BE2C (cell line): ENCODE measurements at regions not wholly inside any gene's neighbourhood (a gene's known extent, or its start where the extent isn't known, plus 50 kb on each side); places are given as distances from the start of the nearest gene placed in this dataset.

ENCODE experiments used
- DNase-seq: peaks from one replicate; pipeline ENCODE4 v3.0.0-alpha.2; 2020
- H3K27me3 ChIP-seq: fragments of 250-450 bp; sonication (Bioruptor Pico); 2 replicates; pipeline ENCODE4 v1.5.1; 2020; ENCODE audit warnings: mild to moderate bottlenecking
- H3K36me3 ChIP-seq: fragments of 250-450 bp; sonication (Bioruptor Pico); 2 replicates; pipeline ENCODE4 v1.5.1; 2020; ENCODE audit warnings: mild to moderate bottlenecking
- H3K4me1 ChIP-seq: fragments of 250-450 bp; sonication (Bioruptor Pico); 2 replicates; pipeline ENCODE4 v1.5.1; 2020
- H3K4me3 ChIP-seq: 2 replicates; pipeline ENCODE4 v1.5.1; 2011; ENCODE audit warnings: low read depth, low read length
- H3K9me3 ChIP-seq: fragments of 250-450 bp; sonication (Bioruptor Pico); 2 replicates; pipeline ENCODE4 v1.5.1; 2020
- TF ChIP-seq, protein P1 (sequence below): IDR thresholded peaks from 2 replicates; pipeline ENCODE4 v1.5.1; 2012; ENCODE audit warnings: mild to moderate bottlenecking, low read depth, low read length

DNA sequence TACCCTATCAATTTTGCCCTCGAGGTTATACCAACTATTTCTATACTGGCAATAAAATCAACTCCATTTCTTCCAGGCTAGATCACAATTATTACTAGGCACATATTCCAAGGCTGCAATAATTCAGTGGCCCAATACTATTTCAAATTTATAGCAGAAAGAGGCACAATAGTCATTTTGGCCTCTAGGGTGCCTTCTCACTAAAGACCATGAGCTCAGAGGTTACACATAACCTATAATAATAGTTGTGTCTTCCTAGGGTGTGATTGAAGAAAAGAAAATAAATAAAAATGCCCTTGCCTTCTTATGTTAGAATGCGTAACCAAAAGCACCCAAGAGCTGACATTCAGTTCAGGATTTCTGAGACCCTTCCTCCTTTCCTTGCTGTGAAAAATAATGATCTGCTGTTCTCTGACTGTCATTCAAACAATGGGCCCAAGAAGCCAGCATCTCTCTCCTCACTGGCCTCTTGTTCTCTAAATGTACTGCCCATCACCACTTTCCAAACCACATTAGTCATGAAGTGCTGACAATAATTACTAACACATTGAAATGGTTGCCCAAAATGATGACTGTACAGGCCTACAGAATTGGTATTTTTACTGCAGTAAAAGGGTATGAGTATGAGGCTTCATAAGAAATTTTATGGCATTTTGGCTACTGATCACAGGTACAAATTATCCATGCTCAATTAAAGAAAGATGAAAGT lies 244.8 kb downstream of the LRRN1 start:
- no peak for DNase-seq
- TF ChIP-seq, protein P1, sequence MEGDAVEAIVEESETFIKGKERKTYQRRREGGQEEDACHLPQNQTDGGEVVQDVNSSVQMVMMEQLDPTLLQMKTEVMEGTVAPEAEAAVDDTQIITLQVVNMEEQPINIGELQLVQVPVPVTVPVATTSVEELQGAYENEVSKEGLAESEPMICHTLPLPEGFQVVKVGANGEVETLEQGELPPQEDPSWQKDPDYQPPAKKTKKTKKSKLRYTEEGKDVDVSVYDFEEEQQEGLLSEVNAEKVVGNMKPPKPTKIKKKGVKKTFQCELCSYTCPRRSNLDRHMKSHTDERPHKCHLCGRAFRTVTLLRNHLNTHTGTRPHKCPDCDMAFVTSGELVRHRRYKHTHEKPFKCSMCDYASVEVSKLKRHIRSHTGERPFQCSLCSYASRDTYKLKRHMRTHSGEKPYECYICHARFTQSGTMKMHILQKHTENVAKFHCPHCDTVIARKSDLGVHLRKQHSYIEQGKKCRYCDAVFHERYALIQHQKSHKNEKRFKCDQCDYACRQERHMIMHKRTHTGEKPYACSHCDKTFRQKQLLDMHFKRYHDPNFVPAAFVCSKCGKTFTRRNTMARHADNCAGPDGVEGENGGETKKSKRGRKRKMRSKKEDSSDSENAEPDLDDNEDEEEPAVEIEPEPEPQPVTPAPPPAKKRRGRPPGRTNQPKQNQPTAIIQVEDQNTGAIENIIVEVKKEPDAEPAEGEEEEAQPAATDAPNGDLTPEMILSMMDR, result no peak
- no peaks in the 10 kb centered on the region for H3K9me3 ChIP-seq

DNA sequence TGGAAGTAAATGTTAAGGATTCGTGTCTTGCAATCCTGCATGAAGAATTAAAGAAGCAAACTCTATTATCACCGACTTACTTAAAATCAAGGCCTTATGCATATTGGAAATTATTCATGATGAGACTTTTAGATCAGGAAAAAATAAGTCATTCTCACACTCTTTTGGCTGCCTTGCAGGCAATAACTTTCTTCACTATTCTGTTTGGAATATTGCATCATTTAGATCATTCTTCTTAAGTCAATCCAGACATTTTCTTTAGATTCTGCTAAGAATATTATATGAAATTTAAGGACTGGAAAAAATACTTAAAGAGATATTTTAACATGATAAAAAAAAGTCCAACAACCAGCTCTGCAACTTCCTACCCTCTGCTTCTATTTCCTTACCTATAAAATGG lies 245.4 kb downstream of the LRRN1 start:
- Histone ChIP-seq H3K9me3 (no peaks in the 10 kb centered on the region), H3K27me3 (no peaks in the 10 kb centered on the region), H3K36me3 (no peaks in the 10 kb centered on the region), H3K4me1 (no peaks in the 10 kb centered on the region), H3K4me3 (no peak overlapping the region)
- DNase-seq, result no peak
- TF ChIP-seq, protein P1, result no peak

More for the DNA sequence above, 244.8 kb downstream of the LRRN1 start:
- Histone ChIP-seq H3K4me1 (no peaks in the 10 kb centered on the region), H3K4me3 (no peak overlapping the region), H3K36me3 (no peaks in the 10 kb centered on the region), H3K27me3 (no peaks in the 10 kb centered on the region)

DNA sequence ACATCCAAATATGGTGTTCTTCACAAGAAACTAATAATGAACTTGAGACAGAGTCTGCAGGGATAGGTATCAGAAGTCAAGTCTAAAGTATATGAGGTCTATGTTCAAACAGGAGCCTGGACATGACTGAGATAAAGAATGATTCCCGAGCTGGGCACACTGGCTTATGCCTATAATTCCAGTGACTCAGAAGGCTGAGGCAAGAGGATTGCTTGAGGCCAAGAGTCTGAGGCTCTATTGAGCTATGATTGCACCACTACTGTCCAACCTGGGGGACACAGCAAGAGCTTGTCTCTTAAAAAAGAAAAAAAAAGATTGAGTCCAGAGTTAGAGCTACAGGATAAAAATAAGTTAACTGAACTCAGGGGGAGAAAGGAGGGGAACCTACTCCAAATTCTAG lies 246.5 kb downstream of the LRRN1 start:
- DNase-seq, result no peak
- Histone ChIP-seq H3K9me3 (no peaks in the 10 kb centered on the region), H3K4me3 (no peak overlapping the region), H3K36me3 (no peaks in the 10 kb centered on the region), H3K4me1 (no peaks in the 10 kb centered on the region), H3K27me3 (no peaks in the 10 kb centered on the region)
- TF ChIP-seq, protein P1, result no peak

DNA sequence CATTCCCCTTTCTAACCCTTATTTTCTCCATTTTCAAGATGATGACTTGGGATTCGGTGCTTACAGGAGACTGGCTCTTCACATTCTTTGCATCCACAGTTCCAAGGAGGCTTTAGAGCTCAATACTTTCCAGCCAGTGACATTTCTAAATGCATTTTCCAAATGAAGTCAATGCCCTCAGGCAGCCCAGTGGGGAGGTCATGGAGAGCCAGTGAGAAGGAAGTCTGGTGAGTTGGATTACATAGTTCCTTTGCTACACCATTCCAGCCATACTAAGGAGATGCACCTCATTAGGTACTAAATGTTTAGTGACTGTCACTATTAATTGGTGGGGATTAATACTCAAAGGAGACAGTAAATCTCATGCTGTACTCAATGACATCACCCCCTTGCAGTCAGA lies 248.1 kb downstream of the LRRN1 start:
- Histone ChIP-seq H3K4me3 (no peak overlapping the region), H3K4me1 (no peaks in the 10 kb centered on the region), H3K9me3 (no peaks in the 10 kb centered on the region), H3K36me3 (no peaks in the 10 kb centered on the region), H3K27me3 (no peaks in the 10 kb centered on the region)
- no peak for DNase-seq
- TF ChIP-seq, protein P1, result no peak

DNA sequence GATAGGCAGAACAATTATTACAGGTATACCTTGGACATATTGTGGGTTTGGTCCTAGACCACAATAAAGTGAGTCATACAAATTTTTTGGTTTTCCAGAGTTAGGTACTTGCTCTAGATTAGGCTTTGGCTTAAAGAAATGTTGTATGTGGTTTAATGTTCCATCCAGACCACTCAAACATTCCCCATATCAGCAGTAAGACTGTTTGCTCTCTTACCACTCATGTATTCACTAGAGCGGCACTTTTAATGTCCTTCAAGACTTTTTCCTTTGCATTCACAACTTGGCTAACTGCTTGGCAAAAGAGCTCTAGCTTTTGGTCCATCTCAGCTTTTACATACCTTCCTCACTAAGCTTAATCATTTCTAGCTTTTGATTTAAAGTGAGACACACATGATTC lies 250.5 kb upstream of the SETMAR start:
- Histone ChIP-seq H3K27me3 (no peaks in the 10 kb centered on the region), H3K36me3 (no peaks in the 10 kb centered on the region), H3K4me3 (no peak overlapping the region), H3K9me3 (no peaks in the 10 kb centered on the region), H3K4me1 (no peaks in the 10 kb centered on the region)
- DNase-seq, result no peak
- TF ChIP-seq, protein P1, result no peak

DNA sequence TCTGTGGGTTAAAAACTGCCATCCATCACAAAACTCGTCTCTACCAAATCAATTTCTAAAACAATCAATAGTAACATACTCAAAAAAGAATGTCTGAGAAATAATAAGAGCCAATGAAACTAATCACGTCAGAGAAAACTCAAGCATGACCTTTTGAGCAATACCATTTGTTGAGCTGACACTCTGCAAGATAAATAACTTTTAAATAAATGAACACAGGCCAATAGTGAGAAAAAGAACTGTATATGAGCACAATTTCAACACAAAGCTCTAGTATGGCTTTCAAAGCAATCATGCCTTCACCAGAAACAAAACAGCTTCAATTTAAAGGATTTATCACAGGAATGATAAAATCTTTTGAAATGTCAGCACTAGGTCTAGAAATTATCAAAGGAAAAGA lies 249.2 kb upstream of the SETMAR start:
- DNase-seq, result no peak
- Histone ChIP-seq H3K4me1 (no peaks in the 10 kb centered on the region), H3K9me3 (no peaks in the 10 kb centered on the region), H3K4me3 (no peak overlapping the region), H3K36me3 (no peaks in the 10 kb centered on the region), H3K27me3 (no peaks in the 10 kb centered on the region)
- TF ChIP-seq, protein P1, result no peak
